ENCODE measurements at regions not wholly inside any gene's neighbourhood (a gene's known extent, or its start where the extent isn't known, plus 50 kb on each side); places are given as distances from the start of the nearest gene placed in this dataset.

GRCh38 chr15:70249616-70250015 is 151.9 kb upstream of the TLE3 start:
- Histone ChIP-seq H3K4me3 (no peak overlapping the region), H3K27ac (no peak overlapping the region)
- DNase-seq (ENCODE audit: low spot score), result no peak
- no peak for TF ChIP-seq CTCF (IDR thresholded peaks at IDR 0.05)

- TF ChIP-seq CTCF (IDR thresholded peaks at IDR 0.05), result no peak
- no peak for DNase-seq (ENCODE audit: low spot score)
Observed at GRCh38 chr15:70248116-70249025, 150.7 kb upstream of the TLE3 start.

GRCh38 chr15:70247281-70247680 is 149.6 kb upstream of the TLE3 start:
- no peak overlapping the region for H3K4me3 ChIP-seq
- no peak for TF ChIP-seq CTCF (IDR thresholded peaks at IDR 0.05)
- no peak for DNase-seq (ENCODE audit: low spot score)
- no peak overlapping the region for H3K27ac ChIP-seq

More at GRCh38 chr15:70248116-70249025, 150.7 kb upstream of the TLE3 start:
- Histone ChIP-seq H3K4me3 (no peak overlapping the region), H3K27ac (no peak overlapping the region)

GRCh38 chr15:70246623-70247220 is 149.0 kb upstream of the TLE3 start:
- Histone ChIP-seq H3K27ac (no peak overlapping the region), H3K4me3 (no peak overlapping the region)
- DNase-seq (ENCODE audit: low spot score), result no peak
- TF ChIP-seq CTCF (IDR thresholded peaks at IDR 0.05), result no peak

GRCh38 chr15:70245932-70246622 is 148.4 kb upstream of the TLE3 start:
- Histone ChIP-seq H3K27ac (no peak overlapping the region), H3K4me3 (no peak overlapping the region)
- TF ChIP-seq CTCF (IDR thresholded peaks at IDR 0.05), result no peak
- no peak for DNase-seq (ENCODE audit: low spot score)

GRCh38 chr15:70244978-70245542 is 147.3 kb upstream of the TLE3 start:
- no peak overlapping the region for H3K27ac ChIP-seq
- no peak for DNase-seq (ENCODE audit: low spot score)
- no peak for TF ChIP-seq CTCF (IDR thresholded peaks at IDR 0.05)
- H3K4me3 ChIP-seq, result no peak overlapping the region

All from coronary artery (tissue), 2 donors.